Esophagus mucosa (tissue), 1 donor: ENCODE measurements at regions not wholly inside any gene's neighbourhood (a gene's known extent, or its start where the extent isn't known, plus 50 kb on each side); places are given as distances from the start of the nearest gene placed in this dataset.

Source experiments
- ATAC-seq: fragments of 200-7000 bp; cut with Tn5 transposase; one replicate; pipeline ENCODE4 v1.9.1; 2020
- donor health status: DM: yes; HTN: yes; CAD: no.

DNA sequence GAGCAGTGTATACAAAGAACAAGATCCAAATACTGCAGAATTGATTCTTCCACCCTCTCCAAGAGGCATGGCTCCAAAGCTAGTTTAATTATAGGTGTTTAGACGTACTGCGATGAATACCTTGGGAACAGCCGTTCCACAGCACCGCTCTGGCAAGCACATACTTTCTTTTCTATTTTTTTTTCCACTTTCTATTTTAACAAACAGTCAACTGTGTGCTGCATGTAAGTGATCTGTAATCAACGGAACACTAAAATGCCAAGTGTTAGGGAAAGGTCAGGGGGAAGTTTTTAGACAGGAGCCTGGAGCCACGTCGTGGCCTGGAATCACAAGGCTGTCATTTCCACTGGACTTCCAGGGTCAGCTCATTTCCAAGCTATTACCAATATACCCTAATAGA, 486.4 kb upstream of the DAB1 start:
- no peak for ATAC-seq

- no peak for ATAC-seq
Observed at GRCh38 chr1:57908147-57908890, 484.5 kb upstream of the DAB1 start.

- no peak for ATAC-seq
Observed at GRCh38 chr1:57901208-57901919, 477.5 kb upstream of the DAB1 start.

GRCh38 chr1:57898531-57898930, 474.7 kb upstream of the DAB1 start:
- no peak for ATAC-seq

GRCh38 chr1:57897581-57897980, 473.7 kb upstream of the DAB1 start:
- no peak for ATAC-seq

DNA sequence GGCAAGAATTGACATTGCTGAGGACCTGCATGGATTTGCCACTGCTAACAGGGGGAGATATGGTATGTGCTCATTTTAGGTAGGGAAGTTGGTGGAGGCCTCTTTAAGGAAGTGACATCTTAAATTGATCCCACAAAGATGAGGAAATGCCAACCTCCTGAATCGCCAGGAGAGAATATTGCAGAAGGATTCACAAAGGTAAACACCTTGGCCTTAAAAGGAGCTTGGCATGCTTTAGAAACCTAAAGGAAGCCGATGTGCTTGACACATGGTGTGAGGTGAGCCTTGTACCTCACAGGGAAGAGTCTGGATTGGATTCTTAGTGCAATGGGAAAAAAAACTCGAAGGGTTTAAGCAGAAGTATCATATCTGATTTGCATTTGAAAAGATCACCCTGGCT, 470.5 kb upstream of the DAB1 start:
- ATAC-seq, result no peak

DNA sequence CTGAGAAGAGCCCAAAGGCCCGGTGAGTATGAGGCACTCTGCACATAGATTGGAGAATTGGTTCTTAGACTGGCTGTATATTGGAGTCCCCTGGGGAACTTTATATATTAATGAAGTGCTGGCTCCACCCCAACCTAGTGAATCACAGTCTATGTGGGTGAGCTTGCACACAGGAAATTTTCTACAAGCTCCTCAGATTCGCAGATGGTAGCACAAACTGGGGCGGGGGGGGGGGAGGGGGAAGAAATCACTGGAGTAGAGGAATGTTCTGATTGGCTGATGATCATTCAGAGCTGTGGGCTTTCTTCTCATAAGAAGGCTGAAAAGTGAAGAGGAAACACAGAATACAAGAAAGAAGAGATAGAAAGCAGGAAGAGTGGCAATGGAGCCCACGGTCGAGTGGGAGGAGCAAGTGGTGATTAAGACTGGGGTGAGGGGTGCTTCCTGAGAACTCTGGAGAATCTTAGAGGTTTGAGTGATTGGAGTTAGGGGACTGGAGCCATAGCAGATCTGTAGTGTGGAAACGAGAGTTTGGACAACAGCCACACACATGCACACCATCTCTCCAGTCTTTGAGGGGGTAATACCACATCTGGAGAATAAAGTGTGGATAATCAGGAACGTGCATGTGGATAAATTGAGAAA, 465.9 kb upstream of the DAB1 start:
- no peak for ATAC-seq

DNA sequence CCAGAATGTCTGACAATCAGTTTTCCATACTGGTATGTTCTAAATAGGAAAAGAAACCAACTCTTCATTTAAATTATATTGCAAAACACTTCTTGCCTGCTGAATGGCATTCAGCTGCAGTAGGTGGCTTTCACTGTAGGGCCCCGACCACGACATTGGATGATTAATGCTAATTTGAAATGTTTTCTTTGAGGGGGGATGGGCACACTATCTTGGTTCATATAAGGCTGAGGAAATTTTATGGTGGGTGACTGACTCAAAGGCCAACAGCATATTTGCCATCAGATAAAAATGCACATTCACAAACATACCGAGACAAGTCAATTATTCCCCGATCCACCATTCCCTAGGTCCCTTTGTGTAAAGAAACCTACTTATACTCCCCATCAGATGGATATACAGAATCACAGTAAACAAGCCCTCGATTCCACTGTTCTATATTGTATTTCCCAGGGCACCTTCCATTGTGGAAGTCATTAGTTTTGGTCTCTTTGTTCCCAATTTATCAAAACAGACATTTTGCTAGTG, 464.2 kb upstream of the DAB1 start:
- no peak for ATAC-seq

- no peak for ATAC-seq
Observed at GRCh38 chr1:57886376-57886775, 462.5 kb upstream of the DAB1 start.

DNA sequence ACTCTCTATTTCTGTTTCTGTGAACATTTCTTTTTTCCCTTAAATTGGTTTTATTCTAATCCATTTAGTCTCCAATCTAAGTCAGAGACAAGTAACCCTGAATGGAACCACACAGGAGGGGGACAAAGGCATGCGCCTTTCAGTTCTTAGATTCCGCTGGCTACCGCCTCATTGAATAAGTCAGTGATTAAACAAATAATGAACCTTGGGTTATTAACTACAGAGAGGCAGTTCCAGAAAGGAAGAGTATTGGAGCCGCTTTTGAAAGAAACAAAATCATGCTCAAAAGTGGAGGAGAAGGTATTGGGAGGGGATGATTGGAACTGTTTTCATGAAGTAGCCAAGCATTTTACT, 459.8 kb upstream of the DAB1 start:
- no peak for ATAC-seq

GRCh38 chr1:57882934-57883641, 459.2 kb upstream of the DAB1 start:
- ATAC-seq, result no peak

DNA sequence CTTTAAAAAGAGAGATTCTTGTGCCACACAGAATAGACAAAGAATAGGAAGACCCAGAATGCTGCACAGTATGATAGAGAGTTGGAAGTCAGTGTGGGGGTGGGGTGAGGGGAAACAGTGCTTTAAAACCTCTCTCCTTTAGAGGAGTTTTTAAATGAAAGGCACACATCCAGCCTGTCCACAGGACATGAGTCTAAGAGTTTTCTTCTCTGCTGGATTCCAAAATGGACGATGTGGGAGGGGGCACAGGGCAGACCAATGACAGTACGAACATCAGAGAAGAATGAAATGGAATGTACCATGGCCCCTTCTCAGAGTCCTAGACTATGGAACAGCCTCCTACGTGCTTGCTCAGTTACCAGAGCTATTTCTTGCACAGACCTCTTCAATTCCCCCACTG, 458.2 kb upstream of the DAB1 start:
- no peak for ATAC-seq

GRCh38 chr1:57881639-57882038, 457.8 kb upstream of the DAB1 start:
- no peak for ATAC-seq

DNA sequence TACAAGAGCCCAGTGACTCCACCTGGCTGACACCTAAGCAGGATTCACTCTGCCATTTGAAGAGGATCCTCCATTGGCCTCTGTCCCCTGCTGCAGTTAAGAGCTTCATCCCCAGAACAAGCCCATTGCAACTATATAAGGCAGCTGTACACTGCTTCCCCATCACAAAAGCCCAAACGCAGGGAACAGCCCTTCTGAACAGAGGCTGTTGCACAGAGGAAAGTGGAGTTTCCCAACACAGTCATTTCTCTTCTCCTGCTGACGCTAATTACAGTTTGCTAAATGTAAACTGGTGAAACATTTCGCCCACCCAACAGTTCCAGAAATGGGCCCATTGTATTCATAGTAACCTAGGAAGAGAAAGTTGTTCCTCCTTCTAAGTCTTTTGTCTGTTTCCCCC, 455.8 kb upstream of the DAB1 start:
- ATAC-seq, result no peak

GRCh38 chr1:57874418-57874877, 450.6 kb upstream of the DAB1 start:
- no peak for ATAC-seq

GRCh38 chr1:57872913-57873312, 449.1 kb upstream of the DAB1 start:
- no peak for ATAC-seq

GRCh38 chr1:57868908-57869307, 445.0 kb upstream of the DAB1 start:
- no peak for ATAC-seq

GRCh38 chr1:57868239-57868638, 444.4 kb upstream of the DAB1 start:
- ATAC-seq, result no peak

DNA sequence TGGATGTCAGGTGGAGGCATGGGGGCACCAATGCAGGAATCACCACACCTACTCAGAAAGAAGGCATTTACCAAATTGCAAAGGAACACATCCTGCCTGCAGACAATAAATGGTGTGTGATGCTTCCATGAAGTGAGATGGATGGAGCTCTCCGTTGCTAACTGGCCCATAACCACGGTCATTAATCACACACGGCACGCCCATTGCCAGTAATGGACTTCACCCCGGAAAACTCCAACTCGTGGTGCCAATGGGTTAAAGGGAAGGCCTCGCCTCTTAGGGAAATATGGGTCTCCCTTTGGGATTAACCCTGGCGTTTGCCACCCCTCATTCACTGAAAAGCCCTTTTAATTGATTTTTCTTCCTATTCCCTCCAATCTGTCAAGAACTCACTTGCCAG, 443.1 kb upstream of the DAB1 start:
- ATAC-seq, result no peak

DNA sequence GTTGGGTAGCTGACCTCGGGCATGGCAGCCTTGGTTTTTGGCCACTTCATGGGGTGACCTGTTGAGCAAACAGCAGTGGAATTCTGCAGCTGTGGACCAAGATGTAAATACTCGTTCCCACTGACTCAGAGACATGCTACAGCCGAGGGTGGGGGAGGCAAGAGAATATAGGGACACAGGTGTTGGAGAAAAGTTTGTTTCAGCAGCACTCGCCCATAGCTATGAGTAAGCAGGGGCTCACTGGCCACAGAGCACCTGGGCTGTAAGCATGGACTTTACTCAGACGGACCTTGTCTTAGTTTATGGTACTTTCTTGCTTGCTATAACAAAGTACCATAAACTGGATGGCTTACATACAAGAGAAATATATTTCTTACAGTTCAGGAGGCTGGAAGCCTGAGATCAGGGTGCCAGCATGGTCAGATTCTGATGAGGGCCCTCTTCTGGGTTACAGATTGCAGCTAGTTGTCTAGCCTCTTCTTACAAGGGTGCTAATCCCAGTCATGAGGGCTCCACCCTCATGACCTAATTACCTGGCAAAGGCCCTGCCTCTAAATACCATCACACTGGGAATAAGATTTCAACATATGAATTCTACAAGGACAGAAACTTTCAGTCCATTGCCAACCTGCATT, 437.2 kb upstream of the DAB1 start:
- ATAC-seq, result no peak

- ATAC-seq, result no peak
Observed at GRCh38 chr1:57860325-57860724, 436.5 kb upstream of the DAB1 start.

DNA sequence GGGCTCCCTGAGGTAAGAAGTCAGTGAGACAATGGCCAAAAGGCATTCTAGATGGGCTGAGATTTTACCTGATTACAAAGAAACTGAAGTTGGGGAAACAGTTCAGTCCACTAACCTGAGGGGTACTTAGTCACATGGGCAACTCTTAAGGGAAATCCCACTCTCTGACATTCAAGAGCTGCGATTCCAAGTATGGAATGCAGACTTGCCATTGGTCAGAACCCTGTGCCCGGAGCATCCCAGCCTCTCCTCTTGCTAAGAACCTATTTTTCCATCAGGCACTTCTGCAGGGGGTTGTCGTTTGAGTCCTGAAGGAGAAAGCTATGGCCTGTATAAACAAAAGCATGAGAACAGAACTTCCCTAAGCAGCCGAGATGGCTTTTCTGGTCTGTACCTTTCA, 434.9 kb upstream of the DAB1 start:
- no peak for ATAC-seq

- peak; percentile 23 for ATAC-seq
Observed at GRCh38 chr1:57857809-57858208, 433.9 kb upstream of the DAB1 start.
